ENCODE measurements at regions not wholly inside any gene's neighbourhood (a gene's known extent, or its start where the extent isn't known, plus 50 kb on each side); places are given as distances from the start of the nearest gene placed in this dataset.

DNA sequence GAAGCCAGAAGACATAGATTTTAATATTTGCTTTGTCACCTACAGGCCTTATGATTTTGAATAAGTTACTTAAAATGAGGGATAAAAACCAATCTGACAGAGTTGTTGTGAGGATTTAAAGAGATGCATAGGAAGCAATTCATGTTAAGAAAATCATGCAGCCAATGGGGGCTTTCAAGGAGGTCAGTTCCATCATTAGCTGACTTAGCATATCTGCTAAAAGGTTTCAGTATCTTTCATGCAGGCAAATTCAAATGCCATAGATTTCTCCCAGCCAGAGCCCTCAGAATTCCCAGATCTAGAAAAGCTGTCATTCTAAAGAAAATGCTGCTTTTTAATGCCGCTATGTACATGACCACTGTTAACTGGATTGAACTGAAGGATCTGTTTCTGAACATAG lies 176.1 kb downstream of the GOLIM4 start:
- H3K4me3 ChIP-seq (ENCODE audit: insufficient read depth, low read depth, low read length): no peak overlapping the region
- no peaks in the 10 kb centered on the region for H3K36me3 ChIP-seq (ENCODE audit: control insufficient read depth, insufficient read depth, low read length)
- 96 to 100% methylated on average over 1 of the region's 1 CpG for WGBS, 2 experiments
- H3K9me3 ChIP-seq (ENCODE audit: control insufficient read depth, low read length): no peaks in the 10 kb centered on the region
- H3K4me1 ChIP-seq (ENCODE audit: control insufficient read depth, insufficient read depth, low read length): no peaks in the 10 kb centered on the region
- no peaks in the 10 kb centered on the region for H3K27me3 ChIP-seq (ENCODE audit: control insufficient read depth, insufficient read depth, low read length, poor library complexity, severe bottlenecking)
- H3K27ac ChIP-seq (ENCODE audit: insufficient read depth, low read depth, low read length, poor library complexity, severe bottlenecking): no peak overlapping the region

- H3K36me3 ChIP-seq (ENCODE audit: control insufficient read depth, insufficient read depth, low read length): no peaks in the 10 kb centered on the region
- H3K9me3 ChIP-seq (ENCODE audit: control insufficient read depth, low read length): no peaks in the 10 kb centered on the region
- no peak overlapping the region for H3K27ac ChIP-seq (ENCODE audit: insufficient read depth, low read depth, low read length, poor library complexity, severe bottlenecking)
- no peak overlapping the region for H3K4me3 ChIP-seq (ENCODE audit: insufficient read depth, low read depth, low read length)
- no peaks in the 10 kb centered on the region for H3K27me3 ChIP-seq (ENCODE audit: control insufficient read depth, insufficient read depth, low read length, poor library complexity, severe bottlenecking)
- H3K4me1 ChIP-seq (ENCODE audit: control insufficient read depth, insufficient read depth, low read length): no peaks in the 10 kb centered on the region
- WGBS, 2 experiments: 96 to 97% methylated on average over 2 of the region's 2 CpGs
These were observed 177.0 kb downstream of the GOLIM4 start for GRCh38 chr3:167918686-167919085.

- no peaks in the 10 kb centered on the region for H3K4me1 ChIP-seq (ENCODE audit: control insufficient read depth, insufficient read depth, low read length)
- no peaks in the 10 kb centered on the region for H3K27me3 ChIP-seq (ENCODE audit: control insufficient read depth, insufficient read depth, low read length, poor library complexity, severe bottlenecking)
- H3K27ac ChIP-seq (ENCODE audit: insufficient read depth, low read depth, low read length, poor library complexity, severe bottlenecking): no peak overlapping the region
- H3K36me3 ChIP-seq (ENCODE audit: control insufficient read depth, insufficient read depth, low read length): no peaks in the 10 kb centered on the region
- WGBS, 2 experiments: 98 to 100% methylated on average over 2 to 4 of the region's 4 CpGs
- H3K4me3 ChIP-seq (ENCODE audit: insufficient read depth, low read depth, low read length): no peak overlapping the region
- no peaks in the 10 kb centered on the region for H3K9me3 ChIP-seq (ENCODE audit: control insufficient read depth, low read length)
These were observed 177.6 kb downstream of the GOLIM4 start for GRCh38 chr3:167918008-167918596.

GRCh38 chr3:167913219-167913835 lies 177.8 kb downstream of the SERPINI1 start:
- peaks cover 5% of the 10 kb centered on the region for H3K4me1 ChIP-seq (ENCODE audit: control insufficient read depth, insufficient read depth, low read length)
- H3K27me3 ChIP-seq (ENCODE audit: control insufficient read depth, insufficient read depth, low read length, poor library complexity, severe bottlenecking): no peaks in the 10 kb centered on the region
- H3K27ac ChIP-seq (ENCODE audit: insufficient read depth, low read depth, low read length, poor library complexity, severe bottlenecking): no peak overlapping the region
- no peaks in the 10 kb centered on the region for H3K9me3 ChIP-seq (ENCODE audit: control insufficient read depth, low read length)
- H3K4me3 ChIP-seq (ENCODE audit: insufficient read depth, low read depth, low read length): no peak overlapping the region
- WGBS, 2 experiments: 78 to 83% methylated on average over 2 to 4 of the region's 4 CpGs
- no peaks in the 10 kb centered on the region for H3K36me3 ChIP-seq (ENCODE audit: control insufficient read depth, insufficient read depth, low read length)

DNA sequence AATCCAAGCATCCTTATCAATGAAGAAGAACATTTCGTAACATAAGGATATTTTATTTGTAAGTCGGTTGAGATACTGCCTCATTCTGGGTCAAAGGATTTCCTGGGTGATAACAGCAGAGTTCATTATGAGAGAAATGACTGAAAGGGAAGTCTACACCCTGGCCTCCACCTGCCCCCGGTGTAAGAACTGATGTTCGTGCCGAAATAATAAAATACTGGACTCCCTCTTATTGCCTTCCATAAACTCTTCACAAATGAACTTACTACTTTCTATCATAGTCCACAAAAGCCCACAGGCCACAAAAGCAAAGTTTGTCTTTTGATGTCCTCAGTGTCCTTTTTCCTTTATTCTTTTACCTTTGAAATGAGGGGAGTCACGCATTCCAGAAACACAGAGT lies 174.4 kb downstream of the SERPINI1 start:
- H3K4me3 ChIP-seq (ENCODE audit: insufficient read depth, low read depth, low read length): no peak overlapping the region

DNA sequence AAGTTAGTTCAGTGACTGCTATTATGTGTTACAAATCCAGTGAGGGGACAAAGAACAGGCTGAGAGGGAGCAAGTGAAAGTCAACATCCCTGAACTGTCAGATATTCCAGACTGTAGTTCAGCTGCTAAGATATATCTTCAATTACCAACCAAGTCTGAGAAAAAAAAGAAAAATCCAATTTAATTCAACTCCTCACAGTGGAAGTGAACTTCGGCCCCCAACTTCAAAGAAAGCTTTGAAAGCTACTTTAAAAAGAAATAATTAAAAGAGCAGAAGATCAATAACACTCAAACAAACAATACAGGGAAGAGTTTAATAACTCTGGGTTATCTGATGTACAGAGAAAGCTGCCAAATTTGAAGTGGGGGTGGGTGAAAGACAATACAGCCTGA lies 174.0 kb downstream of the SERPINI1 start:
- no peaks in the 10 kb centered on the region for H3K36me3 ChIP-seq (ENCODE audit: control insufficient read depth, insufficient read depth, low read length)
- H3K4me1 ChIP-seq (ENCODE audit: control insufficient read depth, insufficient read depth, low read length): peaks cover 5% of the 10 kb centered on the region
- no peaks in the 10 kb centered on the region for H3K9me3 ChIP-seq (ENCODE audit: control insufficient read depth, low read length)
- H3K27me3 ChIP-seq (ENCODE audit: control insufficient read depth, insufficient read depth, low read length, poor library complexity, severe bottlenecking): no peaks in the 10 kb centered on the region
- H3K4me3 ChIP-seq (ENCODE audit: insufficient read depth, low read depth, low read length): no peak overlapping the region
- no CpG with 5 or more reads among the region's 1 CpG for WGBS, 2 experiments
- H3K27ac ChIP-seq (ENCODE audit: insufficient read depth, low read depth, low read length, poor library complexity, severe bottlenecking): no peak overlapping the region

More for the DNA sequence above, 174.4 kb downstream of the SERPINI1 start:
- Histone ChIP-seq H3K9me3 (ENCODE audit: control insufficient read depth, low read length) (no peaks in the 10 kb centered on the region), H3K36me3 (ENCODE audit: control insufficient read depth, insufficient read depth, low read length) (no peaks in the 10 kb centered on the region), H3K4me1 (ENCODE audit: control insufficient read depth, insufficient read depth, low read length) (peaks cover 5% of the 10 kb centered on the region), H3K27ac (ENCODE audit: insufficient read depth, low read depth, low read length, poor library complexity, severe bottlenecking) (no peak overlapping the region), H3K27me3 (ENCODE audit: control insufficient read depth, insufficient read depth, low read length, poor library complexity, severe bottlenecking) (no peaks in the 10 kb centered on the region)
- 92 to 95% methylated on average over 6 of the region's 6 CpGs for WGBS, 2 experiments

DNA sequence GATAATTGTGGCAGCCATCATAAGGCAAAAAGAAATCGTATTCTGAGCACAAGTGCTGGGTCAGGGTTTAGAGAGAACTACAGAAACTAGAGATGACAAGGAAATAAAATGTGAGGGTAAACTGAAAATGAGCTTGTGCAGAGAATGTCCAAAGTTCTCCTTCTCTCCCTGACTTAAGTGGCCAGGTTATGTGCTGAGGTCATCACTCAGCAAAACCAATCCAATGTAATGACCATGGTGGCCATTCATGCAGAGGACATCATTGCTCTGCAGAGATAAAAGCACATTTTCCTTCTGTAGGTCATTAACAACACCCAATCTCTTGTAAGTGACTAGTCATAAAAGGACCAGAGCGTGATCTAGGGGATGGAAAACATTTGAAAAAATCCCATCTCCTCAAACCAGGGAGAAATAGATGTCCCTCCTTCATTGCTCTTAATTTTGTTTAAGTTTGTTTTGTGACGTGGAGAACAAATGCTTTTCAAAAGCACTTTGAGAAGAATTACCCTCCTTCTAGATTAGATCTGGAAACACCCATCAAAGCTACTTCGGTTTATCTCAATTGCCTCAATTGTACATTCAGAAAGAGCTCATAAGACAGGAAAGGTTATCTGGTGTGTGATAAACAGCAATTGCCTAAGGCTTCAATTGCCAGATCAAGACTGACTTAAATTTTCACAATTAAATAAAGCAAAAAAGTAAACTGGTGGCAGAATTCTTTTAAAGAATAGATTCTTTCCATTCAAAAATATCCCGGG lies 173.4 kb downstream of the SERPINI1 start:
- Histone ChIP-seq H3K9me3 (ENCODE audit: control insufficient read depth, low read length) (no peaks in the 10 kb centered on the region), H3K36me3 (ENCODE audit: control insufficient read depth, insufficient read depth, low read length) (no peaks in the 10 kb centered on the region), H3K4me3 (ENCODE audit: insufficient read depth, low read depth, low read length) (no peak overlapping the region), H3K27ac (ENCODE audit: insufficient read depth, low read depth, low read length, poor library complexity, severe bottlenecking) (no peak overlapping the region), H3K4me1 (ENCODE audit: control insufficient read depth, insufficient read depth, low read length) (peaks cover 5% of the 10 kb centered on the region), H3K27me3 (ENCODE audit: control insufficient read depth, insufficient read depth, low read length, poor library complexity, severe bottlenecking) (no peaks in the 10 kb centered on the region)
- WGBS, 2 experiments: 87 to 92% methylated on average over 3 to 5 of the region's 5 CpGs

DNA sequence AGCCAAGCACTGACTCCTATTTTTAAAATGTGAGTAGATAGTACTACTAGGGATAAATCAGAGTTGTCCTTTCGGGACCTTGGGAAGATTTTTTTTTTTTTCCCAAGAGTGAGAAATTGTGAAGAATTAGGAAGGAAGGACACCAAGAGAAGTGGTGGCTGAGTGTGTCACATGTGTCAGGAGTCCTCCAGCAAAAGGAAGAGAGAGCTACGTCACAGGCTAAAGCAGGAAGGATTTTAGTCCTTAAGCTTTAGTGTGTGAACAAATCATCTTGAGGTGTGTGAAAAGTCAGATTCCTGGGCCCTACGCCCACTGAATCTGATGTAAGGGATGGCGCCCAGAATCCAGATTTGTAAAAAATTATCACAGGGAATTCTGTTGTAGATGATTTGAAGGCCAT lies 172.7 kb downstream of the SERPINI1 start:
- no peak overlapping the region for H3K27ac ChIP-seq (ENCODE audit: insufficient read depth, low read depth, low read length, poor library complexity, severe bottlenecking)
- no peak overlapping the region for H3K4me3 ChIP-seq (ENCODE audit: insufficient read depth, low read depth, low read length)
- 95 to 96% methylated on average over 4 of the region's 4 CpGs for WGBS, 2 experiments
- H3K27me3 ChIP-seq (ENCODE audit: control insufficient read depth, insufficient read depth, low read length, poor library complexity, severe bottlenecking): no peaks in the 10 kb centered on the region
- peaks cover 5% of the 10 kb centered on the region for H3K4me1 ChIP-seq (ENCODE audit: control insufficient read depth, insufficient read depth, low read length)
- H3K9me3 ChIP-seq (ENCODE audit: control insufficient read depth, low read length): no peaks in the 10 kb centered on the region
- H3K36me3 ChIP-seq (ENCODE audit: control insufficient read depth, insufficient read depth, low read length): no peaks in the 10 kb centered on the region

DNA sequence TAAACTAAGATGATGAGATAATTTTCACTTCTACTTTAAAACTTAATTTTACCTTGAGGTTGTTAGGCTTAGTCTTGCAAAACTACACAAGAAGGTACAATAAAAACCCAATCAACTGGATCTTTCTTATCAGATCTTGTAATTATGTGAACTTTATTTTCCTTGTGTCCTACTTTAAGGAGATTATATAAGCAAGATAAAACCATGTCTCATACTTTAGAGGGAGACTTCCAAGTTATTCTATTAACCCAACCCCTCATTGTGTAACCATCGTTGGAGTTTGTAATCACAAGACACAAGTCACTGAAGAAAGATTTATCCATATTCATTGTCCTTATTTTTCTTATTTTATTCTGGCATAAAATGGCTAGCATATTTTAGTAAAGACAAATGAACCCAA lies 165.6 kb downstream of the SERPINI1 start:
- 90 to 94% methylated on average over 1 of the region's 1 CpG for WGBS, 2 experiments
- no peak overlapping the region for H3K27ac ChIP-seq (ENCODE audit: insufficient read depth, low read depth, low read length, poor library complexity, severe bottlenecking)
- no peak overlapping the region for H3K4me3 ChIP-seq (ENCODE audit: insufficient read depth, low read depth, low read length)
- H3K4me1 ChIP-seq (ENCODE audit: control insufficient read depth, insufficient read depth, low read length): no peaks in the 10 kb centered on the region
- no peaks in the 10 kb centered on the region for H3K27me3 ChIP-seq (ENCODE audit: control insufficient read depth, insufficient read depth, low read length, poor library complexity, severe bottlenecking)
- H3K36me3 ChIP-seq (ENCODE audit: control insufficient read depth, insufficient read depth, low read length): no peaks in the 10 kb centered on the region
- no peaks in the 10 kb centered on the region for H3K9me3 ChIP-seq (ENCODE audit: control insufficient read depth, low read length)

DNA sequence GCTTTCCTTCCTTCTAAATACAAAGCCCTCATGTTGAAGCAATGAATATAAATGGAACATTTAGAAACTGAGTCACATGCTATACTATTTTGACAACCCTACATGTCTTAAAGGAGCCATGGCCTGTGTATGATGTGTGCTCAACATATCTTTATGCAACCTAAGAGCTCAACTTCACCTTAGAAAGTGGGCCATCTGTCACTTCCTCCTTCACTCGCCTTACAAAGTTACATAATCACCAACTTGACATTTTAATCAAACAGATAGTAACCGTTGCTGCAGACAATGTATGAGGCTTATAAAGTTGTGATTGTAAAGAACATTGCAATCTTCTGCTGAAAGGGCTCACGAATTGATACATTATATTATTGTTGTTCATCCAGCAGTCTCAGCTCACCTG lies 163.6 kb downstream of the SERPINI1 start:
- H3K4me3 ChIP-seq (ENCODE audit: insufficient read depth, low read depth, low read length): no peak overlapping the region
- H3K36me3 ChIP-seq (ENCODE audit: control insufficient read depth, insufficient read depth, low read length): no peaks in the 10 kb centered on the region
- H3K4me1 ChIP-seq (ENCODE audit: control insufficient read depth, insufficient read depth, low read length): peaks cover 11% of the 10 kb centered on the region
- H3K9me3 ChIP-seq (ENCODE audit: control insufficient read depth, low read length): no peaks in the 10 kb centered on the region
- no peak overlapping the region for H3K27ac ChIP-seq (ENCODE audit: insufficient read depth, low read depth, low read length, poor library complexity, severe bottlenecking)
- H3K27me3 ChIP-seq (ENCODE audit: control insufficient read depth, insufficient read depth, low read length, poor library complexity, severe bottlenecking): no peaks in the 10 kb centered on the region
- WGBS, 2 experiments: 89 to 96% methylated on average over 3 of the region's 3 CpGs
